NCI-H1436 (cell line): ENCODE measurements at regions not wholly inside any gene's neighbourhood (a gene's known extent, or its start where the extent isn't known, plus 50 kb on each side); places are given as distances from the start of the nearest gene placed in this dataset.

Experiments
- DNase-seq: peaks from one replicate; lab custom pipeline; 2025; lab: John Stamatoyannopoulos, UW

- no peak for DNase-seq
Measured at GRCh38 chrX:40452031-40452430, 128.7 kb upstream of the ATP6AP2 start.

GRCh38 chrX:40449956-40450706 is 130.6 kb upstream of the ATP6AP2 start:
- DNase-seq: no peak

GRCh38 chrX:40449396-40449795 is 131.4 kb upstream of the ATP6AP2 start:
- no peak for DNase-seq

GRCh38 chrX:40448793-40449192 is 132.0 kb upstream of the ATP6AP2 start:
- no peak for DNase-seq

GRCh38 chrX:40446921-40447320 is 133.8 kb upstream of the ATP6AP2 start:
- no peak for DNase-seq

GRCh38 chrX:40445691-40446090 is 135.1 kb upstream of the ATP6AP2 start:
- no peak for DNase-seq

GRCh38 chrX:40444798-40445496 is 135.8 kb upstream of the ATP6AP2 start:
- no peak for DNase-seq

- no peak for DNase-seq
Measured at GRCh38 chrX:40444133-40444532, 136.6 kb upstream of the ATP6AP2 start.

GRCh38 chrX:40440866-40441265 is 139.9 kb upstream of the ATP6AP2 start:
- DNase-seq: no peak

- no peak for DNase-seq
Measured at GRCh38 chrX:40439625-40440532, 140.9 kb upstream of the ATP6AP2 start.

- no peak for DNase-seq
Measured at GRCh38 chrX:40437348-40437747, 143.4 kb upstream of the ATP6AP2 start.

- peak; percentile 59 for DNase-seq
Measured at GRCh38 chrX:40434947-40435346, 145.8 kb upstream of the ATP6AP2 start.

- DNase-seq: no peak
Measured at GRCh38 chrX:40434443-40434842, 146.3 kb upstream of the ATP6AP2 start.

GRCh38 chrX:40433160-40433559 is 147.6 kb upstream of the ATP6AP2 start:
- DNase-seq: no peak

GRCh38 chrX:40424259-40424658 is 156.5 kb upstream of the ATP6AP2 start:
- no peak for DNase-seq

GRCh38 chrX:40423299-40423698 is 157.5 kb upstream of the ATP6AP2 start:
- DNase-seq: no peak

GRCh38 chrX:40422021-40422420 is 158.7 kb upstream of the ATP6AP2 start:
- no peak for DNase-seq

GRCh38 chrX:40420899-40421729 is 159.7 kb upstream of the ATP6AP2 start:
- DNase-seq: no peak

GRCh38 chrX:40418813-40419195 is 162.0 kb upstream of the ATP6AP2 start:
- DNase-seq: no peak

- DNase-seq: no peak
Measured at GRCh38 chrX:40418146-40418812, 162.5 kb upstream of the ATP6AP2 start.

- no peak for DNase-seq
Measured at GRCh38 chrX:40415675-40416074, 165.1 kb upstream of the ATP6AP2 start.
